Left ventricle myocardium inferior (tissue), 1 donor: ENCODE measurements at regions not wholly inside any gene's neighbourhood (a gene's known extent, or its start where the extent isn't known, plus 50 kb on each side); places are given as distances from the start of the nearest gene placed in this dataset.

ENCODE experiments used
- DNase-seq: peaks from one replicate; pipeline ENCODE4 v3.0.0-alpha.2; 2020
- H3K27ac ChIP-seq: fragments of 200-600 bp; replicated peaks from 2 replicates; pipeline ENCODE4 v1.8.0; 2021
- H3K27me3 ChIP-seq: fragments of 200-600 bp; 2 replicates; pipeline ENCODE4 v1.8.0; 2021; ENCODE audit warnings: low read depth
- H3K36me3 ChIP-seq: fragments of 200-600 bp; 2 replicates; pipeline ENCODE4 v1.8.0; 2021
- H3K4me1 ChIP-seq: fragments of 200-600 bp; 2 replicates; pipeline ENCODE4 v1.8.0; 2021
- H3K4me3 ChIP-seq: fragments of 200-600 bp; 2 replicates; pipeline ENCODE4 v1.8.0; 2021; ENCODE audit warnings: mild to moderate bottlenecking, moderate library complexity
- H3K9me3 ChIP-seq: fragments of 200-600 bp; replicated peaks from 2 replicates; pipeline ENCODE4 v1.8.0; 2021
- intact Hi-C: fragments of 100-400 bp; cut with micrococcal nuclease; formaldehyde crosslinking; loops from one replicate; pipeline ENCODE4 v1.11.0; 2022
- TF ChIP-seq, protein P1 (sequence below): fragments of 200-600 bp; IDR thresholded peaks from 2 replicates; pipeline ENCODE4 v1.8.0; 2021; ENCODE audit warnings: antibody characterized with exemption, mild to moderate bottlenecking, borderline replicate concordance
- donor health status: DM: no; HTN: yes; CAD: no; lungs with severe emphysema.

DNA sequence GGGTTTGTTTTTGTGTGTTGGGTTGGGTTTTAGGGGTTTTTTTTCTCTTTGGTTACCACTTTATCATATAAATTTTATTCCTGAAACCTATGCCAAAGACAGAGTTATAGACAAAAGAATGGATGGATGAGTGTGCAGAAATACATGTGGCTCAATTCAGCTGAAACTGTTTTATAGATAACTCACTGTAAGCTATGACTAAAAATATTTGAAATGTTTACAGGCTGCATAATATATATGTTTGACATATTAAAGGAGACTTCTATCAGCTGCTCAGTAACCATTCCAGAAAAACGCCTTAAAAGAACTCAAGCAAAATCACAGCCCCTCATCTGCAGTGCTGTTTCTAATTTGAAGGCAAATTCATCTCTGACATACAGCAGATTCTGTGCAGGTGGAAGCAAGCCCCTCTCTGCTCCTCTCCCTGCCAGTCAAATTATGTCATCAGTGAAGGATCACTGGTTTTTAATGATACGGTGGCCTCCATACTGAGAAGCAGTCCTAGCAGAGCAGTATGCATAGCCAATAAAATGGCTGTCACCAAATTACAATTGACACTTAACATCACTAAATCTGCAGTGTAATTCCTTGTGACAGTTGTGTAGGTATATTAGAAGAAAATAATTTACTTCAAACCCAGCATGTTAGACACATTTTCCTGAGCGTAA lies 301.6 kb downstream of the NR2F1-AS1 start:
- H3K27ac ChIP-seq = no peak overlapping the region
- H3K4me3 ChIP-seq = no peak overlapping the region
- H3K27me3 ChIP-seq = no peaks in the 10 kb centered on the region
- TF ChIP-seq, protein P1, sequence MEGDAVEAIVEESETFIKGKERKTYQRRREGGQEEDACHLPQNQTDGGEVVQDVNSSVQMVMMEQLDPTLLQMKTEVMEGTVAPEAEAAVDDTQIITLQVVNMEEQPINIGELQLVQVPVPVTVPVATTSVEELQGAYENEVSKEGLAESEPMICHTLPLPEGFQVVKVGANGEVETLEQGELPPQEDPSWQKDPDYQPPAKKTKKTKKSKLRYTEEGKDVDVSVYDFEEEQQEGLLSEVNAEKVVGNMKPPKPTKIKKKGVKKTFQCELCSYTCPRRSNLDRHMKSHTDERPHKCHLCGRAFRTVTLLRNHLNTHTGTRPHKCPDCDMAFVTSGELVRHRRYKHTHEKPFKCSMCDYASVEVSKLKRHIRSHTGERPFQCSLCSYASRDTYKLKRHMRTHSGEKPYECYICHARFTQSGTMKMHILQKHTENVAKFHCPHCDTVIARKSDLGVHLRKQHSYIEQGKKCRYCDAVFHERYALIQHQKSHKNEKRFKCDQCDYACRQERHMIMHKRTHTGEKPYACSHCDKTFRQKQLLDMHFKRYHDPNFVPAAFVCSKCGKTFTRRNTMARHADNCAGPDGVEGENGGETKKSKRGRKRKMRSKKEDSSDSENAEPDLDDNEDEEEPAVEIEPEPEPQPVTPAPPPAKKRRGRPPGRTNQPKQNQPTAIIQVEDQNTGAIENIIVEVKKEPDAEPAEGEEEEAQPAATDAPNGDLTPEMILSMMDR = no peak
- H3K4me1 ChIP-seq = peaks cover 16% of the 10 kb centered on the region
- no peaks in the 10 kb centered on the region for H3K36me3 ChIP-seq
- no peak for DNase-seq
- H3K9me3 ChIP-seq = no peaks in the 10 kb centered on the region
- intact Hi-C loops = no loop called here

DNA sequence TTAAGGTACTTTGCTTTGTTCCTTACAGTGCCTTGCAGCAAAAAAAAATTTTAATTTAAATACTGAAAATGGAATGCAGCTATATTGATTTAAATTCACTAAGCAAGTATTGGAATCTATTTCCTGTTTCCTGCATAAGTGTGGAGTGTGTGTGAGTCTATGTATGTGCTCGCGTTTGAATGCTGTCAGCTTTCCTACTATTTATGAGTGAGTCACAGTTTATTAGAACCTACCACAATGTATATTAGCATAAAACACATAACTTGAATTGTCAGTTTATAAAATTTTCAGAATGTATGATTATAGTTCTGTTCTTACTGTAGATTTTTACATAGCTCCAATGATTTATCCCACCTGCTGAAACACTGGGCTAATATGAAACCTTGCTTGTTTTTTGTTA lies 302.1 kb downstream of the NR2F1-AS1 start:
- no peak overlapping the region for H3K4me3 ChIP-seq
- intact Hi-C loops = no loop called here
- no peak overlapping the region for H3K27ac ChIP-seq
- DNase-seq = no peak
- no peaks in the 10 kb centered on the region for H3K36me3 ChIP-seq
- no peaks in the 10 kb centered on the region for H3K9me3 ChIP-seq
- TF ChIP-seq, protein P1 = no peak
- no peaks in the 10 kb centered on the region for H3K27me3 ChIP-seq
- peaks cover 16% of the 10 kb centered on the region for H3K4me1 ChIP-seq

GRCh38 chr5:93277051-93277450 lies 304.0 kb downstream of the NR2F1-AS1 start:
- Histone ChIP-seq H3K27ac (no peak overlapping the region), H3K4me3 (no peak overlapping the region), H3K9me3 (no peaks in the 10 kb centered on the region), H3K4me1 (peaks cover 9% of the 10 kb centered on the region), H3K27me3 (no peaks in the 10 kb centered on the region), H3K36me3 (no peaks in the 10 kb centered on the region)
- TF ChIP-seq, protein P1 = no peak
- intact Hi-C loops = no loop called here
- DNase-seq = no peak

DNA sequence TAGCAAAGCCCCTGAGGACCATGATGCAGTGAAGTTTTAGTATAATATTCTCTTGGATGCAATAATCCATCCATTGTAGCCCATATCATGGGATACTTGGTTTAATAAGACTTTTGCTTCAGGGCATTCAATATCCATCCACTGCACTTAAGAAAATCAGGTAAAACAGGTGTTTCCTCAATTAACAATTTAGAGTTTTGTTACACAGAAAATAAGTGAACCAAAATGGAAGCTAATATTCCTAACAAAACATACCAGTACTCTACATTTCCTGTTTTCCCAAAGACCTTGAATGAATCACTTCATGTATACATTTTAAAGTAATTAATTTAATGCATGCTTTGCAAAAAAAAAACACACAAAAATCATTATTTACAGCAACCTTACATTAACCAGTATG lies 305.6 kb downstream of the NR2F1-AS1 start:
- no peaks in the 10 kb centered on the region for H3K36me3 ChIP-seq
- no peak overlapping the region for H3K27ac ChIP-seq
- DNase-seq = no peak
- H3K27me3 ChIP-seq = no peaks in the 10 kb centered on the region
- no peaks in the 10 kb centered on the region for H3K9me3 ChIP-seq
- intact Hi-C loops = no loop called here
- TF ChIP-seq, protein P1 = no peak
- H3K4me3 ChIP-seq = no peak overlapping the region
- no peaks in the 10 kb centered on the region for H3K4me1 ChIP-seq

GRCh38 chr5:93274291-93274690 lies 306.7 kb downstream of the NR2F1-AS1 start:
- Histone ChIP-seq H3K4me3 (no peak overlapping the region), H3K36me3 (no peaks in the 10 kb centered on the region), H3K27ac (no peak overlapping the region), H3K4me1 (no peaks in the 10 kb centered on the region), H3K9me3 (no peaks in the 10 kb centered on the region), H3K27me3 (no peaks in the 10 kb centered on the region)
- TF ChIP-seq, protein P1 = no peak
- intact Hi-C loops = no loop called here
- DNase-seq = no peak
